ENCODE measurements at regions not wholly inside any gene's neighbourhood (a gene's known extent, or its start where the extent isn't known, plus 50 kb on each side); places are given as distances from the start of the nearest gene placed in this dataset.

DNA sequence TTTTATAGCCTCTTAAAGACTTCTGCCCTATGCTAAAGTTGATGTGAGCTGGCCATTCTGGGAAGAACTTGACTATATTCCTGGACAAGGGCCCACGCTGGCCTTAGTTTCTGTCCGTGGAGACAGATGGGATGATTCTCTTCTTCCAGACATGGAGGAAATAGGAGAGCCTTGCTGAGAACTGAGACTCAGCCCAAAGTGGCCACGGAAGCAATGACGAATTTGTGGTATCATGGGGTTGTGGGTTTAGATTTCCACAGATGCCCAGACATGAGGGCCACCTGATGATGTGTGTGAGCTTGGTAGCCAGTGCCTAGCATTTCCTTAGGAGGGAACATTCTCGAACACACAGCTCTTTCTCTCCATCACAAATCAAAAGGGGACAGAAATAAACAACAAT, 309.1 kb downstream of the NSG2 start:
- H3K36me3 Mint-ChIP-seq, result no peaks in the 10 kb centered on the region
- H3K4me1 Mint-ChIP-seq (ENCODE audit: low read depth), result no peaks in the 10 kb centered on the region
- H3K27me3 Mint-ChIP-seq, result peaks cover 4% of the 10 kb centered on the region
- no peak overlapping the region for H3K27ac Mint-ChIP-seq
- H3K9me3 Mint-ChIP-seq (ENCODE audit: low read depth), result no peaks in the 10 kb centered on the region
- H3K4me3 Mint-ChIP-seq, result no peak overlapping the region

DNA sequence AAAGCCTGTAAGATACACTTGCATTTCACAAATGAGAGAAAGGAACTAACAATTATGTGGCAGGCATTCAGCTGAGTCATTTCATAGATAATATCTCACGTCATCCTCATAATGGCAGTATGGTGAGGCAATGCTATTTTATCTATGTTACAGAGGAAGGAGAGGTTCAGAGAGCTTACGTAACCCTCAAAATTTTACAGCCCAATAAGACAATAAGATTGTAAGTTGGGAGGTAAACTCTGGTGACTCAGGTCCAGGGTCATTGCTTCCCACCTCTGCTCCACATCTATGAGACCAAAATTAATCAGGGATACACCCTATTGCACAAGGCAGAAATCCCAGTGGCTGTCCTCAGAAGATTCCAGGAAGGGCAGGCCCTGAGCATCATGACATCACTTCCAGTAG, 309.7 kb downstream of the NSG2 start:
- Mint-ChIP-seq H3K4me3 (no peak overlapping the region), H3K9me3 (ENCODE audit: low read depth) (no peaks in the 10 kb centered on the region)

DNA sequence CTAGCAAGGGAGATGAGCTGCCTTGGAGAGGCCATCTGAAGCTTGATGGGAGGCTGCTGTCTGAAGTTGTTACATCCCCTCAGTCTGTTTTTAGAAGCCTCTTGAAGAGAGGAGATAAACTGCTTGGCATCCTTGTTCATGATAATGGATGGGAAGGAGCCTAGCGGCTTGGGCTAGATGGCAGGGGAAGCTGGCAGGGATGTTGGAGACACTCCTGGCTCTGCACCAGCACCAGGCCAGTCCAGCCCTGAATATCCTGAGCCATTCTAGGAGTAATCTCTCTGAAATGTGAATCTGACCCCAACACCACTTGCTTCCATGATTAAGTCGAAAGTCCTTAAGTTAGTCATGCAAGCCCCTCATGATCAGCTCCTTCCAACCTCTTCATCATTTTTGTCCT, 310.5 kb downstream of the NSG2 start:
- no peaks in the 10 kb centered on the region for H3K36me3 Mint-ChIP-seq
- H3K4me3 Mint-ChIP-seq, result no peak overlapping the region
- H3K9me3 Mint-ChIP-seq (ENCODE audit: low read depth), result no peaks in the 10 kb centered on the region
- no peak overlapping the region for H3K27ac Mint-ChIP-seq
- H3K4me1 Mint-ChIP-seq (ENCODE audit: low read depth), result no peaks in the 10 kb centered on the region
- H3K27me3 Mint-ChIP-seq, result peaks cover 4% of the 10 kb centered on the region

More for the DNA sequence above, 309.7 kb downstream of the NSG2 start:
- H3K27me3 Mint-ChIP-seq, result peaks cover 4% of the 10 kb centered on the region
- no peaks in the 10 kb centered on the region for H3K4me1 Mint-ChIP-seq (ENCODE audit: low read depth)
- H3K27ac Mint-ChIP-seq, result no peak overlapping the region
- H3K36me3 Mint-ChIP-seq, result no peaks in the 10 kb centered on the region

- Mint-ChIP-seq H3K27ac (no peak overlapping the region), H3K9me3 (ENCODE audit: low read depth) (peaks cover under 1% of the 10 kb centered on the region), H3K4me1 (ENCODE audit: low read depth) (no peaks in the 10 kb centered on the region), H3K27me3 (peaks cover 4% of the 10 kb centered on the region), H3K36me3 (peaks cover under 1% of the 10 kb centered on the region), H3K4me3 (no peak overlapping the region)
Observed at GRCh38 chr5:174356536-174356935, 311.0 kb downstream of the NSG2 start.

- no peaks in the 10 kb centered on the region for H3K4me1 Mint-ChIP-seq (ENCODE audit: low read depth)
- peaks cover 12% of the 10 kb centered on the region for H3K9me3 Mint-ChIP-seq (ENCODE audit: low read depth)
- no peak overlapping the region for H3K4me3 Mint-ChIP-seq
- no peak overlapping the region for H3K27ac Mint-ChIP-seq
- H3K27me3 Mint-ChIP-seq, result peaks cover 4% of the 10 kb centered on the region
- H3K36me3 Mint-ChIP-seq, result peaks cover 4% of the 10 kb centered on the region
Observed at GRCh38 chr5:174358276-174358675, 312.8 kb downstream of the NSG2 start.

GRCh38 chr5:174359071-174359470, 313.6 kb downstream of the NSG2 start:
- Mint-ChIP-seq H3K4me1 (ENCODE audit: low read depth) (no peaks in the 10 kb centered on the region), H3K4me3 (no peak overlapping the region), H3K36me3 (peaks cover 4% of the 10 kb centered on the region), H3K27ac (no peak overlapping the region), H3K27me3 (peaks cover 4% of the 10 kb centered on the region), H3K9me3 (ENCODE audit: low read depth) (peaks cover 12% of the 10 kb centered on the region)

GRCh38 chr5:174362514-174362913, 317.0 kb downstream of the NSG2 start:
- Mint-ChIP-seq H3K27me3 (peaks cover 1% of the 10 kb centered on the region), H3K4me1 (ENCODE audit: low read depth) (no peaks in the 10 kb centered on the region), H3K27ac (no peak overlapping the region)

GRCh38 chr5:174363934-174364333, 318.4 kb downstream of the NSG2 start:
- Mint-ChIP-seq H3K4me1 (ENCODE audit: low read depth) (no peaks in the 10 kb centered on the region), H3K9me3 (ENCODE audit: low read depth) (peaks cover 12% of the 10 kb centered on the region), H3K27me3 (peaks cover 1% of the 10 kb centered on the region)

More at GRCh38 chr5:174362514-174362913, 317.0 kb downstream of the NSG2 start:
- Mint-ChIP-seq H3K4me3 (no peak overlapping the region), H3K9me3 (ENCODE audit: low read depth) (peaks cover 12% of the 10 kb centered on the region), H3K36me3 (peaks cover 4% of the 10 kb centered on the region)

DNA sequence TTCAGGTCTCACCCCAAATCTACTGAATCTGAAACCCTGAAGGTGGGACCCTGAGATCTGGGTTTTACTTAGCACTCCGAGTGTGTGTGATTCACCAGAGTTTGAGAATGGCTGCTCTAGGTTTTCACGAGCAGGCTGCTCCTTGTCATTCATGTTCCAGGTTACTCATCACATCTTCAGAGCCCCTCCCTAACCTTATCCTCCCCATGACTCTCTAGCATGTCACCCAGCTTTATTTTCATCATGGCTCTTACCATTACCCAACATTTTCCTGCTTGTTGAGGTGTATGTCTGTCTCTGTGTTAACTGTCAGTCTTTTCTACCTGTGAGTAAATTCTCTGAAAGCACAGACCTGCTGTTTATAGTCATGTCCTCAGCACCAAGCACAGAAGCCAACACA, 319.2 kb downstream of the NSG2 start:
- Mint-ChIP-seq H3K27ac (no peak overlapping the region), H3K4me1 (ENCODE audit: low read depth) (no peaks in the 10 kb centered on the region), H3K36me3 (peaks cover 4% of the 10 kb centered on the region), H3K9me3 (ENCODE audit: low read depth) (peaks cover 12% of the 10 kb centered on the region), H3K27me3 (peaks cover 1% of the 10 kb centered on the region), H3K4me3 (no peak overlapping the region)

More at GRCh38 chr5:174363934-174364333, 318.4 kb downstream of the NSG2 start:
- Mint-ChIP-seq H3K27ac (no peak overlapping the region), H3K4me3 (no peak overlapping the region), H3K36me3 (peaks cover 4% of the 10 kb centered on the region)

GRCh38 chr5:174371600-174372094, 326.1 kb downstream of the NSG2 start:
- Mint-ChIP-seq H3K27ac (no peak overlapping the region), H3K9me3 (ENCODE audit: low read depth) (peaks cover 4% of the 10 kb centered on the region), H3K4me3 (no peak overlapping the region), H3K4me1 (ENCODE audit: low read depth) (no peaks in the 10 kb centered on the region), H3K36me3 (peaks cover 3% of the 10 kb centered on the region), H3K27me3 (peaks cover 5% of the 10 kb centered on the region)

DNA sequence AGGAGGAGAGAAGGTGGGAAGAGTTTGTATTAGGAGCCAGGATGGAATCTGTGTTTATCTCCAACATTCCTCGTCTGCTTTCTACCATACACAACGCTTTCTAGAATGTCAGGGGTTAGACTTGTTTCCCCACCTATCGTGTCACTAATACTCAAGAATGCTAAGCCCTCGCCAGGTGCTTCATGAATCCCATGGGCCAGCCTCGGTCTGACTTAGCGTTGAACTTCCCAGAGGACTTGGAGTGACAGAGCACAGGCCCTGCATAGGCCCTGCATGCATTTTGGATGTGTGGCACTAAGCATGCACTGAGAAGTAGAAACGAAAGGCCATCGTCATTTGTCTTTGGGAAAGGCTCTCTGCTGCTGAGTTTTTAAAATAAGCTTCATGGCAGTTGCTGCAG, 328.7 kb downstream of the NSG2 start:
- Mint-ChIP-seq H3K27me3 (peaks cover 4% of the 10 kb centered on the region), H3K9me3 (ENCODE audit: low read depth) (peaks cover 4% of the 10 kb centered on the region)

GRCh38 chr5:174376056-174376455, 330.6 kb downstream of the NSG2 start:
- H3K4me1 Mint-ChIP-seq (ENCODE audit: low read depth), result no peaks in the 10 kb centered on the region
- H3K9me3 Mint-ChIP-seq (ENCODE audit: low read depth), result peaks cover 4% of the 10 kb centered on the region
- H3K27ac Mint-ChIP-seq, result no peak overlapping the region
- H3K36me3 Mint-ChIP-seq, result peaks cover 3% of the 10 kb centered on the region
- H3K4me3 Mint-ChIP-seq, result no peak overlapping the region
- H3K27me3 Mint-ChIP-seq, result peaks cover under 1% of the 10 kb centered on the region

More for the DNA sequence above, 328.7 kb downstream of the NSG2 start:
- H3K36me3 Mint-ChIP-seq, result peaks cover 3% of the 10 kb centered on the region
- no peak overlapping the region for H3K27ac Mint-ChIP-seq
- H3K4me3 Mint-ChIP-seq, result no peak overlapping the region
- H3K4me1 Mint-ChIP-seq (ENCODE audit: low read depth), result no peaks in the 10 kb centered on the region

GRCh38 chr5:174376726-174377373, 331.3 kb downstream of the NSG2 start:
- H3K36me3 Mint-ChIP-seq, result peaks cover 3% of the 10 kb centered on the region
- H3K4me3 Mint-ChIP-seq, result no peak overlapping the region
- no peaks in the 10 kb centered on the region for H3K4me1 Mint-ChIP-seq (ENCODE audit: low read depth)
- H3K9me3 Mint-ChIP-seq (ENCODE audit: low read depth), result peaks cover 4% of the 10 kb centered on the region
- H3K27ac Mint-ChIP-seq, result no peak overlapping the region
- H3K27me3 Mint-ChIP-seq, result peaks cover 2% of the 10 kb centered on the region

- H3K4me3 Mint-ChIP-seq, result no peak overlapping the region
- peaks cover 1% of the 10 kb centered on the region for H3K9me3 Mint-ChIP-seq (ENCODE audit: low read depth)
- H3K27ac Mint-ChIP-seq, result no peak overlapping the region
- H3K36me3 Mint-ChIP-seq, result peaks cover 1% of the 10 kb centered on the region
- no peaks in the 10 kb centered on the region for H3K4me1 Mint-ChIP-seq (ENCODE audit: low read depth)
- H3K27me3 Mint-ChIP-seq, result peaks cover 2% of the 10 kb centered on the region
Observed at GRCh38 chr5:174378121-174378874, 332.8 kb downstream of the NSG2 start.

DNA sequence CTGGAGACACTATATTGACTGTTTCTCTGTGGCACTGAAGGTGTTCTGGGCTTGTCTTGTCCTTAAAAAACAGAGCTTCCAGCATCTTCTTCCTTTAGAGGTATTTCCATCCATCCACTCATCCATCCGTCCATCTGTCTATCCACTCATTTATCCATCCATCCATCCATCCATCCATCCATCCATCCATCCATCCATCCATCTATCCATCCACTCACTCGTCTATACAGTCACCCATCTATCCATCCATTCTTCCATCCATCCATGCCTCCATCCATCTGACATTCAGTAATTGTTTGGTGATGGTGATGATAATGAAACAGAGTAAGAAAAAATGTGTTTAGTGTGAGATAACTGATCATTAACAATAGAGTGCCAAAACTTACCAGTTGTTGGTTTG, 334.8 kb downstream of the NSG2 start:
- Mint-ChIP-seq H3K4me1 (ENCODE audit: low read depth) (no peaks in the 10 kb centered on the region), H3K4me3 (no peak overlapping the region), H3K27me3 (peaks cover 8% of the 10 kb centered on the region), H3K9me3 (ENCODE audit: low read depth) (no peaks in the 10 kb centered on the region), H3K27ac (no peak overlapping the region), H3K36me3 (peaks cover 2% of the 10 kb centered on the region)

All from activated naive CD8-positive, alpha-beta T cell (primary cell).